WTC11 (cell line): ENCODE measurements at regions not wholly inside any gene's neighbourhood (a gene's known extent, or its start where the extent isn't known, plus 50 kb on each side); places are given as distances from the start of the nearest gene placed in this dataset.

ENCODE experiments used
- CTCF ChIP-seq: fragments of 200-600 bp; IDR thresholded peaks from 2 replicates; pipeline ENCODE4 v1.8.0; 2022; ENCODE audit warnings: antibody characterized with exemption
- HMGXB4 ChIP-seq: sonication (generic); formaldehyde crosslinking; IDR thresholded peaks from 2 replicates; pipeline ENCODE4 v1.8.1; 2023; ENCODE audit warnings: mild to moderate bottlenecking, moderate library complexity, missing genetic modification reagents
- IRF2 ChIP-seq: sonication (generic); formaldehyde crosslinking; IDR thresholded peaks from 2 replicates; pipeline ENCODE4 v1.8.0; 2022; ENCODE audit warnings: low read depth, missing genetic modification reagents, borderline replicate concordance
- JUN ChIP-seq: sonication (generic); formaldehyde crosslinking; IDR thresholded peaks from 2 replicates; pipeline ENCODE4 v1.8.0; 2023; ENCODE audit warnings: mild to moderate bottlenecking, missing genetic modification reagents
- NFYB ChIP-seq: sonication (generic); formaldehyde crosslinking; conservative IDR thresholded peaks from 2 replicates; pipeline ENCODE4 v1.8.0; 2022; ENCODE audit warnings: low read depth, missing genetic modification reagents
- NR1H2 ChIP-seq: sonication (generic); formaldehyde crosslinking; IDR thresholded peaks from 2 replicates; pipeline ENCODE4 v1.9.0; 2021; ENCODE audit warnings: mild to moderate bottlenecking, moderate library complexity, missing genetic modification reagents
- PRDM15 ChIP-seq: sonication (generic); formaldehyde crosslinking; IDR thresholded peaks from 2 replicates; pipeline ENCODE4 v1.8.0; 2022; ENCODE audit warnings: missing genetic modification reagents
- PREB ChIP-seq: sonication (generic); formaldehyde crosslinking; IDR thresholded peaks from 2 replicates; pipeline ENCODE4 v1.8.1; 2022; ENCODE audit warnings: mild to moderate bottlenecking, missing genetic modification reagents, moderate library complexity, borderline replicate concordance
- SMAD4 ChIP-seq: sonication (generic); formaldehyde crosslinking; IDR thresholded peaks from 2 replicates; pipeline ENCODE4 v1.8.0; 2022; ENCODE audit warnings: mild to moderate bottlenecking, missing genetic modification reagents
- SP1 ChIP-seq: sonication (generic); formaldehyde crosslinking; conservative IDR thresholded peaks from 2 replicates; pipeline ENCODE4 v1.8.1; 2022; ENCODE audit warnings: missing genetic modification reagents
- TP53 ChIP-seq: sonication (generic); formaldehyde crosslinking; IDR thresholded peaks from 2 replicates; pipeline ENCODE4 v1.8.1; 2023; ENCODE audit warnings: mild to moderate bottlenecking, missing genetic modification reagents
- USF1 ChIP-seq: sonication (generic); formaldehyde crosslinking; IDR thresholded peaks from 2 replicates; pipeline ENCODE4 v1.8.0; 2022; ENCODE audit warnings: mild to moderate bottlenecking, missing genetic modification reagents
- ZNF121 ChIP-seq: sonication (generic); formaldehyde crosslinking; IDR thresholded peaks from 2 replicates; pipeline ENCODE4 v1.8.0; 2023; ENCODE audit warnings: missing genetic modification reagents
- ZNF396 ChIP-seq: fragments of 250-450 bp; sonication (Bioruptor Pico); IDR thresholded peaks from 2 replicates; pipeline ENCODE4 v1.8.0; 2021; ENCODE audit warnings: mild to moderate bottlenecking, moderate library complexity, borderline replicate concordance

GRCh38 chr16:72654535-72654934 is 393.4 kb downstream of the ZFHX3 start:
- no peak for TF ChIP-seq CTCF
- TF ChIP-seq PRDM15 = no peak
- no peak for TF ChIP-seq SMAD4 (CRISPR knock-in tag)
- TF ChIP-seq JUN (CRISPR knock-in tag) = no peak
- no peak for TF ChIP-seq ZNF121 (CRISPR knock-in tag)
- TF ChIP-seq HMGXB4 (CRISPR knock-in tag) = no peak
- TF ChIP-seq IRF2 (CRISPR knock-in tag) = no peak
- TF ChIP-seq NFYB (CRISPR knock-in tag) = no peak
- no peak for TF ChIP-seq PREB
- no peak for TF ChIP-seq ZNF396 (CRISPR knock-in tag)
- TF ChIP-seq SP1 (CRISPR knock-in tag) = no peak
- no peak for TF ChIP-seq NR1H2 (CRISPR knock-in tag)
- no peak for TF ChIP-seq USF1
- no peak for TF ChIP-seq TP53 (CRISPR knock-in tag)
